ENCODE measurements at regions not wholly inside any gene's neighbourhood (a gene's known extent, or its start where the extent isn't known, plus 50 kb on each side); places are given as distances from the start of the nearest gene placed in this dataset.
A peak's percentile ranks its signal among the peaks of the same experiment; 100 is the strongest.

DNA sequence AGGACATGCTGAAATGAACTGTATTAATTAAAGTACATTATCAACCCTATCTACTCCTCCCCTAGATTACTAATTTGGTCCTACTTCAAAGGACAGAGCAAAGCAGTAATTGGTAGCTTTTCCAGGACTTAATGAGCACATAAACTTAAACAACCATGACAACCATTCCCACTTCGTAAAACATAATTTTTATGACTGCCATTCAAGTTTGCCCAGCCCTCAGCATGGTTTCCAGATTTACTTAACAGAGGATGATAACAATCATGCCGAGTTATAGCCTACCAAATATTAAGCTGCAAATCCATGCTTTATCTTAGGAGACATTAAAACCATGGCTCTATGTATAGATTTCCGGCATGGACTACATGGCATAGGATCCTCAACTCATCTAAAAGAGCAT, 401.1 kb upstream of the CHAC2 start:
- Histone ChIP-seq H3K36me3 (ENCODE audit: control insufficient read depth, insufficient read depth, low read length) (no peaks in the 10 kb centered on the region), H3K4me3 (ENCODE audit: low read depth, low read length) (no peak overlapping the region), H3K27me3 (ENCODE audit: control insufficient read depth, insufficient read depth, low read length) (no peaks in the 10 kb centered on the region)
- TF ChIP-seq, protein P1, sequence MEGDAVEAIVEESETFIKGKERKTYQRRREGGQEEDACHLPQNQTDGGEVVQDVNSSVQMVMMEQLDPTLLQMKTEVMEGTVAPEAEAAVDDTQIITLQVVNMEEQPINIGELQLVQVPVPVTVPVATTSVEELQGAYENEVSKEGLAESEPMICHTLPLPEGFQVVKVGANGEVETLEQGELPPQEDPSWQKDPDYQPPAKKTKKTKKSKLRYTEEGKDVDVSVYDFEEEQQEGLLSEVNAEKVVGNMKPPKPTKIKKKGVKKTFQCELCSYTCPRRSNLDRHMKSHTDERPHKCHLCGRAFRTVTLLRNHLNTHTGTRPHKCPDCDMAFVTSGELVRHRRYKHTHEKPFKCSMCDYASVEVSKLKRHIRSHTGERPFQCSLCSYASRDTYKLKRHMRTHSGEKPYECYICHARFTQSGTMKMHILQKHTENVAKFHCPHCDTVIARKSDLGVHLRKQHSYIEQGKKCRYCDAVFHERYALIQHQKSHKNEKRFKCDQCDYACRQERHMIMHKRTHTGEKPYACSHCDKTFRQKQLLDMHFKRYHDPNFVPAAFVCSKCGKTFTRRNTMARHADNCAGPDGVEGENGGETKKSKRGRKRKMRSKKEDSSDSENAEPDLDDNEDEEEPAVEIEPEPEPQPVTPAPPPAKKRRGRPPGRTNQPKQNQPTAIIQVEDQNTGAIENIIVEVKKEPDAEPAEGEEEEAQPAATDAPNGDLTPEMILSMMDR (IDR thresholded peaks at IDR 0.05; ENCODE audit: insufficient read depth, low read length, poor library complexity, severe bottlenecking): no peak
- DNase-seq (ENCODE audit: low read depth): no peak

DNA sequence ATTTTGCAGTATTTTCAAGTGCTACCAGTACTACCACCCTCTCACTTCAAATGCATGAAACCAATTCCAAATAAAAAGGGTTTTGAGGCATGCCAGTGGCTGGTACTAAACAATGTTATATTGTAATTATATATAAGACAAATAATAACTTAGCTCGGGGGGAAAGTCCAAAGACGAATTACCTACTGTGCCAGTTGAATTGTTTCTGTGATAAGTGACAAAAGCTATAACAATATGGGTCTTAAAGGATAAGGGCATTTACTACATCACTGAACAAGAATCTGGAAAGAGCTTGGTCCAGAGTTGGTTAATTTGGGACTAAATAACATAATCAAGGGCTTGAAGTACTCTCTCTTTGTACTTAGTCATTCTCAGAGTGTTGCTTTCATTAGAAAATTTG, 404.7 kb upstream of the CHAC2 start:
- H3K4me3 ChIP-seq (ENCODE audit: low read depth, low read length): no peak overlapping the region
- TF ChIP-seq, protein P1 (IDR thresholded peaks at IDR 0.05; ENCODE audit: insufficient read depth, low read length, poor library complexity, severe bottlenecking): no peak
- H3K36me3 ChIP-seq (ENCODE audit: control insufficient read depth, insufficient read depth, low read length): no peaks in the 10 kb centered on the region

DNA sequence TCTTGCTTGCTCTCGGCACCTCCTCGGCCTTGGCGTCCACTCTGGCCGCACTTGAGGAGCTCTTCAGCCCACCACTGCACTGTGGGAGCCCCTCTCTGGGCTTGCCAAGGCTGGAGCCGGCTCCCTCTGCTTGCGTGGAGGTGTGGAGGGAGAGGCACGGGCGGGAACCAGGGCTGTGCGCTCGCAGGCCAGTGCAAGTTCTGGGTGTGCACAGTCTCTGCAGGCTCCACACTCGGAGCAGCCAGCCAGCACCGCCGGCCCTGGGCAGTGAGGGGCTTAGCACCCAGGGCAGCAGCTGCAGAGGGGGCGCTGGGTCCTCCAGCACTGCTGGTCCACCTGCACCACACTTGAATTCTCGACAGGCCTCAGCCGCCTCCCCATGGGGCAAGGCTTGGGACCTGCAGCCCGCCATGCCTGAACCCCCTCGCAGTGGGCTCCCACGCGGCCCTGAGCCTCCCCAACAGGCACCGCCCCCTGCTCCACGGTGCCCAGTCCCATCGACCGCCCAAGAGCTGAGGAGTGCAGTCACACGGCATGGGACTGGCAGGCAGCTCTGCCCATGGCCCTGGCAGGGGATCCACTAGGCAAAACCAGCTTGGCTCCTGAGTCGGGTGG, 411.2 kb upstream of the CHAC2 start:
- Histone ChIP-seq H3K4me3 (ENCODE audit: low read depth, low read length) (no peak overlapping the region), H3K27me3 (ENCODE audit: control insufficient read depth, insufficient read depth, low read length) (no peaks in the 10 kb centered on the region), H3K36me3 (ENCODE audit: control insufficient read depth, insufficient read depth, low read length) (no peaks in the 10 kb centered on the region)
- TF ChIP-seq, protein P1 (IDR thresholded peaks at IDR 0.05; ENCODE audit: insufficient read depth, low read length, poor library complexity, severe bottlenecking): no peak
- DNase-seq (ENCODE audit: low read depth): no peak

More for the DNA sequence above, 404.7 kb upstream of the CHAC2 start:
- no peaks in the 10 kb centered on the region for H3K27me3 ChIP-seq (ENCODE audit: control insufficient read depth, insufficient read depth, low read length)
- DNase-seq (ENCODE audit: low read depth): no peak

DNA sequence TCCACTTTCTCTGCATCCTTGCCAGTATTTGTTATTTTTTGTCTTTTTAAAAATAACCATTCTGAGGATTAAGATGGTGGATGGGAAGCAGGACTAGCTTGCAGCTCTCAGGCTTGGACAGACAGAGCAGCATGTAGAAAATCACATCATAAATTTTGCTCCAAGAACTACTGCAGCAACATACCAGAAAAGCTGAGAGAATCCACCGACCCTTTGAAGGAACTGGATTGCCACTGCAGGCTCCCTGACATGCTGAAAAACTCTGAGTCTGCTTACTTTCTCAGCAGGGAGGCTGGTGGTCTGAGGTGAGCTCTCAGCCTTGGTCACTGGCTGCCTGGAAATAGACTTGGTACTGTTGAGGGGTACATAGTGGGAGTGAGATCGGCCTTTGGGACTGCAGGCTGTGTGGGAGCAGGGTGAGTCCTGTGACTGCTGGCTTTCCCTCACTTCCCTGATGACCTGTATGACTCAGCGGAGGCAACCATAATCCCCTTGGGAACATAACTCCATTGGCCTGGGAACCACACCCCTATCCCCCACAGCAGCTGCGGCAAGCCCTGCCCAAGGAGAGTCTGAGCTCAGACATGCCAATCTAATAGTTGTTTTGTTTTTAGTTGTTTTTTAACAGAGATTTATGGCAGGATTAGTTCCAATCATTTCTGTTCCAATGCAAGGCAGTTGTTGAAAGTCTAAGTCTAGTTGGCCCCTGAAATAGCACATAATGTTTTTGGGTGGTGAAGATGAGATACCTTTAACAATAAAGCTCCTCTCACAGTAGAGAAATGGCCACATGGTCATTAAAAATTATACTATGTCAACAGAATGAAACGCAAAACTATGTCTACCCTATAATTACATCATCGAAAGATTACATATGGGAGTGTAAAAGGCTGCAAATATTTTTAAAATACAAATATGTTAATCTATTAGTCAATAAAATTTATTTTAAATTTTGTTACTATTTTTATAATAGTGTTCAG, 414.2 kb upstream of the CHAC2 start:
- Histone ChIP-seq H3K27me3 (ENCODE audit: control insufficient read depth, insufficient read depth, low read length) (no peaks in the 10 kb centered on the region), H3K4me3 (ENCODE audit: low read depth, low read length) (no peak overlapping the region), H3K36me3 (ENCODE audit: control insufficient read depth, insufficient read depth, low read length) (no peaks in the 10 kb centered on the region)
- peak; percentile 19 for DNase-seq (ENCODE audit: low read depth)
- TF ChIP-seq, protein P1 (IDR thresholded peaks at IDR 0.05; ENCODE audit: insufficient read depth, low read length, poor library complexity, severe bottlenecking): no peak

DNA sequence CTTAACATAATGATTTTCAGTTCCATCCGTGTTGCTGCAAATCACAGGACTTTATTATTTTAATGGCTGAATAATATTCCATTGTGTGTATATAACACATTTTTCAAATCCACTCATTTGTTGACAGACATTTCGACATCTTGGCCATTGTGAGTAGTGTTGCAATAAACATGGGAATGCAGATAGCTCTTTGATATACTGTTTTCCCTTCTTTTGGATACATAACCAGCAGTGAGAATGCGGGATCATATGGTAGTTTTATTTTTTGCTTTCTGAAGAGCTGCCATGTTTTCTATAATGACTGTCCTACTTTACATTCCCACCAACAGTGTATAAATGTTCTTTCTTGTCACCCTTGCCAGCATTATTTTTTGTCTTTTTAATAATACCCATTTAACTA, 420.3 kb upstream of the CHAC2 start:
- no peak for DNase-seq (ENCODE audit: low read depth)
- Histone ChIP-seq H3K36me3 (ENCODE audit: control insufficient read depth, insufficient read depth, low read length) (no peaks in the 10 kb centered on the region), H3K27me3 (ENCODE audit: control insufficient read depth, insufficient read depth, low read length) (no peaks in the 10 kb centered on the region), H3K4me3 (ENCODE audit: low read depth, low read length) (no peak overlapping the region)
- TF ChIP-seq, protein P1 (IDR thresholded peaks at IDR 0.05; ENCODE audit: insufficient read depth, low read length, poor library complexity, severe bottlenecking): no peak
